B cell (primary cell): ENCODE measurements at regions not wholly inside any gene's neighbourhood (a gene's known extent, or its start where the extent isn't known, plus 50 kb on each side); places are given as distances from the start of the nearest gene placed in this dataset.

Experiments
- ATAC-seq: fragments of 200-7000 bp; cut with Tn5 transposase; one replicate; pipeline ENCODE4 v1.10.0; 2021; ENCODE audit warnings: low read depth, mild to moderate bottlenecking, moderate number of reproducible peaks, moderate library complexity
- CTCF ChIA-PET: fragments of 350-600 bp; sonication (Branson Sonifier 250); formaldehyde crosslinking; loops from one replicate; lab custom pipeline; 2021; ENCODE audit warnings: antibody characterized with exemption, inconsistent platforms; lab: Charles Lee
- POLR2A ChIA-PET: fragments of 350-600 bp; sonication (Branson Sonifier 250); formaldehyde crosslinking; loops from one replicate; lab custom pipeline; 2021; ENCODE audit warnings: antibody characterized with exemption; lab: Charles Lee
- DNase-seq: peaks from one replicate; pipeline ENCODE4 v3.0.0; 2013
- H2AFZ ChIP-seq: 2 replicates; pipeline ENCODE4 v1.6.1; 2012; ENCODE audit warnings: mild to moderate bottlenecking, low read depth, low read length; ENCODE audit not compliant: insufficient read depth, poor library complexity, severe bottlenecking
- H3K27ac ChIP-seq, 2 donors: 1 replicate in 1 of 2; 2 replicates in 1 of 2; pipeline ENCODE4 v1.5.1; 2012 to 2013; ENCODE audit warnings: low read length in 2 of 2, mild to moderate bottlenecking in 2 of 2, moderate library complexity in 1 of 2
- H3K27me3 ChIP-seq, 4 experiments: fragments of 200-600 bp in 1 of 4; sonication (generic) in 1 of 4; replicated peaks in 1 of 4; 1 replicate in 2 of 4; 2 replicates in 2 of 4; pipeline versions ENCODE4 v1.6.1 to v1.7.0; 2013 to 2016; ENCODE audit warnings: low read length in 3 of 4, mild to moderate bottlenecking in 2 of 4, mixed read lengths in 1 of 4, moderate library complexity in 1 of 4; ENCODE audit not compliant: insufficient read depth in 4 of 4, control insufficient read depth in 3 of 4; ENCODE audit errors: control extremely low read depth in 1 of 4
- H3K36me3 ChIP-seq, 2 experiments: replicated peaks in 1 of 2; 1 replicate in 1 of 2; 2 replicates in 1 of 2; pipeline versions ENCODE4 v1.6.1 to v1.7.1; 2013; ENCODE audit warnings: low read length in 1 of 2; ENCODE audit not compliant: insufficient read depth in 2 of 2, control insufficient read depth in 1 of 2; ENCODE audit errors: control extremely low read depth in 1 of 2, extremely low read depth in 1 of 2
- H3K4me1 ChIP-seq, 2 donors: fragments of 200-600 bp in 1 of 2; sonication (generic) in 1 of 2; 1 replicate in 1 of 2; 2 replicates in 1 of 2; pipeline versions ENCODE4 v1.5.1 to v1.6.1; 2013 to 2017; ENCODE audit warnings: low read length in 2 of 2; ENCODE audit not compliant: control insufficient read depth in 2 of 2, insufficient read depth in 2 of 2
- H3K4me2 ChIP-seq: replicated peaks from 2 replicates; pipeline ENCODE3; 2012; ENCODE audit warnings: mild to moderate bottlenecking, low read depth, low read length; ENCODE audit not compliant: poor library complexity, severe bottlenecking
- H3K4me3 ChIP-seq, 5 experiments: fragments of 200-600 bp in 1 of 5; sonication (generic) in 1 of 5; 1 replicate in 3 of 5; 2 replicates in 2 of 5; pipeline versions ENCODE4 v1.5.1 to v1.7.0; 2011 to 2016; ENCODE audit warnings: low read length in 4 of 5, mild to moderate bottlenecking in 4 of 5, low read depth in 2 of 5, control low read depth in 1 of 5, moderate library complexity in 1 of 5; ENCODE audit not compliant: insufficient read depth in 1 of 5; ENCODE audit errors: control extremely low read depth in 1 of 5, extremely low read depth in 1 of 5
- H3K79me2 ChIP-seq: fragments of 200-600 bp; sonication (generic); one replicate; pipeline ENCODE4 v1.6.0; 2016; ENCODE audit warnings: low read length; ENCODE audit not compliant: control insufficient read depth, insufficient read depth
- H3K9ac ChIP-seq: fragments of 200-600 bp; sonication (generic); 2 replicates; pipeline ENCODE4 v1.6.1; 2017; ENCODE audit warnings: mild to moderate bottlenecking, low read length, moderate library complexity
- H3K9me3 ChIP-seq, 3 donors: one replicate each; pipeline versions ENCODE4 v1.6.1 to v1.7.1; 2013; ENCODE audit warnings: low read length in 2 of 3; ENCODE audit not compliant: control insufficient read depth in 2 of 3, insufficient read depth in 1 of 3; ENCODE audit errors: control extremely low read depth in 1 of 3
- H4K20me1 ChIP-seq: 2 replicates; pipeline ENCODE4 v1.6.0; 2012; ENCODE audit warnings: mild to moderate bottlenecking, low read length; ENCODE audit not compliant: insufficient read depth, control insufficient read depth, poor library complexity, severe bottlenecking
- H3K27ac Mint-ChIP-seq: one replicate; pipeline ENCODE4 v1.8.0; 2021; ENCODE audit warnings: mixed read lengths
- H3K27me3 Mint-ChIP-seq: one replicate; pipeline ENCODE4 v1.8.0; 2021; ENCODE audit warnings: mixed read lengths
- H3K4me1 Mint-ChIP-seq: one replicate; pipeline ENCODE4 v1.8.0; 2021; ENCODE audit warnings: mixed read lengths
- H3K4me3 Mint-ChIP-seq: one replicate; pipeline ENCODE4 v1.8.0; 2021; ENCODE audit warnings: mixed read lengths
- H3K9me3 Mint-ChIP-seq: one replicate; pipeline ENCODE4 v1.8.0; 2022; ENCODE audit warnings: mixed read lengths; ENCODE audit not compliant: insufficient read depth
- EZH2 ChIP-seq: IDR thresholded peaks from 2 replicates; pipeline ENCODE4 v1.6.1; 2012; ENCODE audit warnings: borderline replicate concordance, low read depth, mild to moderate bottlenecking, moderate library complexity, low read length; ENCODE audit not compliant: insufficient read depth, poor library complexity, severe bottlenecking
- WGBS: methylation state at CpG from one replicate; pipeline ENCODE4 v1.1.5; 2013; ENCODE audit warnings: missing lambda C conversion rate; ENCODE audit not compliant: insufficient coverage; 5-methylcytosine and 5-hydroxymethylcytosine counted together
- intact Hi-C: fragments of 100-400 bp; cut with micrococcal nuclease; formaldehyde crosslinking; loops from one replicate; pipeline ENCODE4 v1.10.0; 2022
- TF ChIP-seq, protein P1 (sequence below): fragments of 200-600 bp; IDR thresholded peaks from one replicate; pipeline ENCODE4 v1.8.0; 2022; ENCODE audit warnings: antibody characterized with exemption, mild to moderate bottlenecking

DNA sequence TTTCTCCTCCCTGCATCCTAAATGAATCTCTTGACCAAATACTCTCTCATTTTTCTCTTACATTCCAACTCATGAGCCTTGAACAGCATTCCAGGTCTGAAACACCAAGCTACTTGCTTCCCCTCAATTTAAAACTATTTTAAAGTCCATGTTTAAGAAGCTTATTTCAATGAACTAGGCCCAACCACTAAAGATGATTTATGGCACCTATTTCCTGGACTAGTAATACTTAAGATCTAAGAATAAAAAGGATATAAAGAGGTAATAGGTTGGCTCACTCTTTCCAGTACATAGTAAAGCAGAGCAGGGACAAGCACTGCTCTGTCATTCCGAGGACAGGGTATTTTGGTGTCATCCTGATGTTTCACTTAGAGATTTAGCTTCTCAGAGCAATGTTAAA lies 219.3 kb upstream of the TMCO5A start:
- H3K4me1 Mint-ChIP-seq: no peaks in the 10 kb centered on the region
- no peak overlapping the region for H3K9ac ChIP-seq
- no peak overlapping the region for H3K4me3 Mint-ChIP-seq
- CTCF ChIA-PET: no interaction called here
- H3K79me2 ChIP-seq: no peaks in the 10 kb centered on the region
- no peak overlapping the region for H3K4me2 ChIP-seq
- no peaks in the 10 kb centered on the region for H3K4me1 ChIP-seq
- no CpG with 5 or more reads among the region's 1 CpG for WGBS
- H3K9me3 ChIP-seq: peaks cover 0 to 7% (median 0%) of the 10 kb centered on the region in 3 donors
- H3K4me3 ChIP-seq: no peak overlapping the region
- ATAC-seq (no peak), DNase-seq (no peak)
- intact Hi-C loops: no loop called here
- no peak overlapping the region for H3K27ac ChIP-seq
- POLR2A ChIA-PET: no interaction called here
- H4K20me1 ChIP-seq: no peaks in the 10 kb centered on the region
- no peak overlapping the region for H2AFZ ChIP-seq
- H3K36me3 ChIP-seq: no peaks in the 10 kb centered on the region
- no peak overlapping the region for H3K27ac Mint-ChIP-seq
- no peaks in the 10 kb centered on the region for H3K9me3 Mint-ChIP-seq
- H3K27me3 Mint-ChIP-seq: no peaks in the 10 kb centered on the region
- TF ChIP-seq EZH2: no peak
- TF ChIP-seq, protein P1, sequence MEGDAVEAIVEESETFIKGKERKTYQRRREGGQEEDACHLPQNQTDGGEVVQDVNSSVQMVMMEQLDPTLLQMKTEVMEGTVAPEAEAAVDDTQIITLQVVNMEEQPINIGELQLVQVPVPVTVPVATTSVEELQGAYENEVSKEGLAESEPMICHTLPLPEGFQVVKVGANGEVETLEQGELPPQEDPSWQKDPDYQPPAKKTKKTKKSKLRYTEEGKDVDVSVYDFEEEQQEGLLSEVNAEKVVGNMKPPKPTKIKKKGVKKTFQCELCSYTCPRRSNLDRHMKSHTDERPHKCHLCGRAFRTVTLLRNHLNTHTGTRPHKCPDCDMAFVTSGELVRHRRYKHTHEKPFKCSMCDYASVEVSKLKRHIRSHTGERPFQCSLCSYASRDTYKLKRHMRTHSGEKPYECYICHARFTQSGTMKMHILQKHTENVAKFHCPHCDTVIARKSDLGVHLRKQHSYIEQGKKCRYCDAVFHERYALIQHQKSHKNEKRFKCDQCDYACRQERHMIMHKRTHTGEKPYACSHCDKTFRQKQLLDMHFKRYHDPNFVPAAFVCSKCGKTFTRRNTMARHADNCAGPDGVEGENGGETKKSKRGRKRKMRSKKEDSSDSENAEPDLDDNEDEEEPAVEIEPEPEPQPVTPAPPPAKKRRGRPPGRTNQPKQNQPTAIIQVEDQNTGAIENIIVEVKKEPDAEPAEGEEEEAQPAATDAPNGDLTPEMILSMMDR: no peak
- H3K27me3 ChIP-seq: no peaks in the 10 kb centered on the region

DNA sequence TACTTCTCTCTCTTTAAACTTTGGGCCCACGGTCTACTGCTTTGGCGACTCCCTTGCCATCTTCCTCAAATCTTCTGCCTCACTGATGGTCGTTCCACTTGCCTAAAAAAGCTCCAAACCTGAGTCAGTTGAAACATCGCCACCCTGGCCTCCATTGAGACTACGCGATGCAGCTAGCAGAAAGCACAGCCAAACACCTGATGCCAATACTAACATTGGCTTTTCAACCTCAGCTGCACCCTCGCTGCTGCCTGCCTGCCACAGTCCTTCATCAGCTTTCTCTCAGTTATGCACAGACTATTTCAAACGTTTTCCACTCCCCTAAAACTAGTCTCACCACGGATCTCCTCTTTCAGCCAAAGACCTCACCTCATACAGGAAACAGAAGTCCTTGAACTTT lies 214.2 kb upstream of the TMCO5A start:
- CTCF ChIA-PET: no interaction called here
- ATAC-seq (no peak), DNase-seq (no peak)
- H3K36me3 ChIP-seq: no peaks in the 10 kb centered on the region
- H3K9ac ChIP-seq: no peak overlapping the region
- TF ChIP-seq EZH2: no peak
- TF ChIP-seq, protein P1: no peak
- no peak overlapping the region for H3K27ac ChIP-seq
- H3K79me2 ChIP-seq: no peaks in the 10 kb centered on the region
- WGBS: 78% methylated on average over 9 of the region's 9 CpGs
- Mint-ChIP-seq H3K4me1 (no peaks in the 10 kb centered on the region), H3K4me3 (no peak overlapping the region), H3K9me3 (no peaks in the 10 kb centered on the region), H3K27ac (no peak overlapping the region), H3K27me3 (no peaks in the 10 kb centered on the region)
- H3K4me2 ChIP-seq: no peak overlapping the region
- no peaks in the 10 kb centered on the region for H4K20me1 ChIP-seq
- H3K4me1 ChIP-seq: no peaks in the 10 kb centered on the region
- POLR2A ChIA-PET: no interaction called here
- intact Hi-C loops: no loop called here
- H3K9me3 ChIP-seq: no peaks in the 10 kb centered on the region
- no peak overlapping the region for H2AFZ ChIP-seq
- H3K4me3 ChIP-seq: no peak overlapping the region
- H3K27me3 ChIP-seq: no peaks in the 10 kb centered on the region
